HEK293 (cell line): ENCODE measurements at regions not wholly inside any gene's neighbourhood (a gene's known extent, or its start where the extent isn't known, plus 50 kb on each side); places are given as distances from the start of the nearest gene placed in this dataset.
A peak's percentile ranks its signal among the peaks of the same experiment; 100 is the strongest.

Experiments
- CTCF ChIA-PET: fragments of 350-600 bp; formaldehyde crosslinking; extraction: SDS; loops from one replicate; lab custom pipeline; 2021; ENCODE audit warnings: antibody characterized with exemption; lab: Yijun Ruan, JAX
- POLR2A ChIA-PET: fragments of 300-600 bp; formaldehyde crosslinking; extraction: SDS; loops from one replicate; lab custom pipeline; 2020; ENCODE audit warnings: antibody characterized with exemption, inconsistent platforms; lab: Yijun Ruan, JAX
- H3K27ac ChIP-seq: fragments of 200-500 bp; sonication (Bioruptor generic); 2 replicates; pipeline ENCODE4 v1.5.1; 2014; ENCODE audit warnings: low read depth, low read length, control low read depth, inconsistent platforms; ENCODE audit errors: extremely low read depth
- H3K36me3 ChIP-seq, 2 experiments: fragments of 200-500 bp in 1 of 2; sonication (Bioruptor generic) in 1 of 2; 1 replicate in 1 of 2; 2 replicates in 1 of 2; pipeline ENCODE4 v1.5.1; 2014 to 2017; ENCODE audit warnings: inconsistent platforms in 2 of 2, low read length in 2 of 2; ENCODE audit not compliant: control insufficient read depth in 2 of 2, insufficient read depth in 1 of 2
- H3K4me1 ChIP-seq: fragments of 200-500 bp; sonication (Bioruptor generic); 2 replicates; pipeline ENCODE4 v1.5.1; 2014; ENCODE audit warnings: mild to moderate bottlenecking, low read length, inconsistent platforms; ENCODE audit not compliant: control insufficient read depth, insufficient read depth
- H3K4me3 ChIP-seq: 2 replicates; pipeline ENCODE4 v1.5.1; 2011; ENCODE audit warnings: low read depth, mild to moderate bottlenecking, control low read depth, low read length, moderate library complexity
- H3K9me3 ChIP-seq: fragments of 200-500 bp; sonication (Bioruptor generic); 2 replicates; pipeline ENCODE4 v1.5.1; 2014; ENCODE audit warnings: low read depth, low read length, inconsistent platforms; ENCODE audit not compliant: control insufficient read depth, insufficient read depth
- ATF2 ChIP-seq: fragments of 450-650 bp; formaldehyde crosslinking; IDR thresholded peaks from 2 replicates; pipeline ENCODE4 v1.5.1; 2016; ENCODE audit warnings: missing biosample characterization, missing genetic modification characterization, low read depth
- EGR2 ChIP-seq: fragments of 450-650 bp; formaldehyde crosslinking; IDR thresholded peaks from 2 replicates; pipeline ENCODE4 v1.5.1; 2016; ENCODE audit warnings: low read depth, missing biosample characterization, missing genetic modification characterization
- HIC1 ChIP-seq: fragments of 450-650 bp; formaldehyde crosslinking; IDR thresholded peaks from 2 replicates; pipeline ENCODE4 v1.5.1; 2016; ENCODE audit warnings: missing biosample characterization, missing genetic modification characterization
- REPIN1 ChIP-seq: fragments of 450-650 bp; formaldehyde crosslinking; IDR thresholded peaks from 2 replicates; pipeline ENCODE4 v1.5.1; 2017; ENCODE audit warnings: missing biosample characterization, missing genetic modification characterization, low read depth
- ZBTB44 ChIP-seq: fragments of 450-650 bp; IDR thresholded peaks from 2 replicates; pipeline ENCODE4 v1.5.1; 2018; ENCODE audit warnings: missing biosample characterization, mild to moderate bottlenecking, missing genetic modification characterization
- ZBTB48 ChIP-seq: fragments of 450-650 bp; formaldehyde crosslinking; IDR thresholded peaks from 2 replicates; pipeline ENCODE4 v1.5.1; 2016; ENCODE audit warnings: missing biosample characterization, missing genetic modification characterization
- ZEB2 ChIP-seq: fragments of 450-650 bp; formaldehyde crosslinking; IDR thresholded peaks from 2 replicates; pipeline ENCODE4 v1.5.1; 2016; ENCODE audit warnings: missing biosample characterization, missing genetic modification characterization
- ZFHX2 ChIP-seq: fragments of 450-650 bp; formaldehyde crosslinking; conservative IDR thresholded peaks from 2 replicates; pipeline ENCODE4 v1.5.1; 2016; ENCODE audit warnings: missing biosample characterization, missing genetic modification characterization
- ZNF146 ChIP-seq: fragments of 450-650 bp; formaldehyde crosslinking; IDR thresholded peaks from 2 replicates; pipeline ENCODE4 v1.5.1; 2016; ENCODE audit warnings: missing biosample characterization, missing genetic modification characterization
- ZNF398 ChIP-seq: fragments of 450-650 bp; formaldehyde crosslinking; IDR thresholded peaks from 2 replicates; pipeline ENCODE4 v1.5.1; 2017; ENCODE audit warnings: missing biosample characterization, missing genetic modification characterization
- ZNF513 ChIP-seq: fragments of 450-650 bp; IDR thresholded peaks from 2 replicates; pipeline ENCODE4 v1.5.1; 2018; ENCODE audit warnings: missing biosample characterization, missing genetic modification characterization
- ZNF544 ChIP-seq: fragments of 450-650 bp; formaldehyde crosslinking; IDR thresholded peaks from 2 replicates; pipeline ENCODE4 v1.5.0; 2017; ENCODE audit warnings: missing biosample characterization, missing genetic modification characterization
- ZNF600 ChIP-seq: fragments of 450-650 bp; formaldehyde crosslinking; IDR thresholded peaks from 2 replicates; pipeline ENCODE4 v1.5.1; 2016; ENCODE audit warnings: missing biosample characterization, missing genetic modification characterization
- ZNF621 ChIP-seq: fragments of 450-650 bp; formaldehyde crosslinking; IDR thresholded peaks from 2 replicates; pipeline ENCODE4 v1.5.1; 2017; ENCODE audit warnings: missing biosample characterization, missing genetic modification characterization
- ZNF76 ChIP-seq: fragments of 450-650 bp; formaldehyde crosslinking; IDR thresholded peaks from 2 replicates; pipeline ENCODE4; 2016; ENCODE audit warnings: low read depth, missing biosample characterization, missing genetic modification characterization, borderline replicate concordance
- ZNF768 ChIP-seq: fragments of 450-650 bp; formaldehyde crosslinking; IDR thresholded peaks from 2 replicates; pipeline ENCODE4 v1.5.1; 2018; ENCODE audit warnings: missing biosample characterization, mild to moderate bottlenecking, missing genetic modification characterization
- ZXDB ChIP-seq: fragments of 450-650 bp; formaldehyde crosslinking; IDR thresholded peaks from 2 replicates; pipeline ENCODE4 v1.5.1; 2016; ENCODE audit warnings: missing biosample characterization, missing genetic modification characterization

DNA sequence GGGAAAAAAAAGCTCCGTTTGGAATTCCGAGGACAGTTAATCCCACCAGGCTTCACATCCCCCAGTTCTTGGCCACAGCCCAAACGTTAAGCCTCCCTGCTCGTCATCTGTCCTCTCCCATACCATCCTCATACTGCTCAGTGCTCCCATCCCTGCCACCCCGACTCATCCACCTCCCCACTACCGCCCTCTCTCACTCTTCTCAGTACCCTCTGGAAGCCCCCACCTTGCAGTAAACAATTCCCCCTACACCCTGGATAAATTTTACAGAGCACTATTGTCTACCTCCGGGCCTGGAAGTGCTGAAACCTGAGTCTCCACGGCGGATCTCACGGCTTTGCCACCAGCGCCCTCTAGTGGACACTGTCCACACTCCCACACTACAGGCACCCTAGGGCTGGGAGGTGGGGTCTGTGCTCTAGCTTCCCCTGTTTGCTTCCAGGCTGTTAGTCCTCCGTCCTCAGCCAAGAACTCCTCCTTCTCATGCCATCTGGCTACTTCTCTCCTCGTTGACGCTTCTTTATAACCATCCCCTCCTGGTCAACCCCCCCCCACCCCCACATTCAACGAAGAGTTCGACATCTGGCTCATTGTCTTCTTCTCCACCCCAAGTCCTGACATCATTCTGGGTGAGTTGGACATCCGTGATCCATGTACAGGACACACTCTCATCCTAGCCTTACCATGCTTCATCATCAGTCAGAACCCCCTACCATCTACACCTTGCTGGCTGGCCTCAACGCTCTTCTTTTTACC, 54.5 kb downstream of the RTL9 start (continued):
- no peak; the same call in 1 of the 2 replicates for TF ChIP-seq ZNF146 (tag by site-specific recombination)
- TF ChIP-seq ZBTB44: no peak
- no peak for TF ChIP-seq ZBTB48 (tag by site-specific recombination)
- TF ChIP-seq ZNF600 (tag by site-specific recombination): peak; percentile 62; the same call in 1 of the 2 replicates
- peak; percentile 42; the same call in 1 of the 2 replicates for TF ChIP-seq ZEB2 (tag by site-specific recombination)
- peak; percentile 52 for TF ChIP-seq ZXDB (tag by site-specific recombination)
- peak; percentile 46; the same call in 1 of the 2 replicates for TF ChIP-seq ZFHX2 (tag by site-specific recombination)
- 0 out of 2 replicates have a peak, but pooled peaks have one; percentile 46 for TF ChIP-seq EGR2 (tag by site-specific recombination)
- TF ChIP-seq HIC1 (tag by site-specific recombination): peak; percentile 26; the same call in 1 of the 2 replicates
- TF ChIP-seq ZNF544 (tag by site-specific recombination): no peak
- no peak for TF ChIP-seq ZNF621 (tag by site-specific recombination)
- TF ChIP-seq ZNF398 (tag by site-specific recombination): peak; percentile 87
- TF ChIP-seq ZNF76 (tag by site-specific recombination): peak; percentile 30; the same call in 1 of the 2 replicates

- no peaks in the 10 kb centered on the region for H3K36me3 ChIP-seq
- no peaks in the 10 kb centered on the region for H3K4me1 ChIP-seq
- TF ChIP-seq ZNF768 (tag by site-specific recombination) (0 out of 2 replicates have a peak, but pooled peaks have one; percentile 35), ATF2 (tag by site-specific recombination) (peak; percentile 72), REPIN1 (tag by site-specific recombination) (no peak), ZNF513 (tag by site-specific recombination) (peak; percentile 38; the same call in 1 of the 2 replicates)
- H3K4me3 ChIP-seq: no peak overlapping the region
- no peak overlapping the region for H3K27ac ChIP-seq
- no peaks in the 10 kb centered on the region for H3K9me3 ChIP-seq
- POLR2A ChIA-PET: no interaction called here
- CTCF ChIA-PET: interaction anchor here (0.5 to 22.1 kb wide), 20 partner anchors 6 to 377 kb away, joined by 3 to 576 read pairs (median 4); no protein-coding TSS in a partner anchor
Measured at GRCh38 chrX:110413727-110414124, 55.1 kb downstream of the RTL9 start.
